Kidney tubule cell (primary cell): ENCODE measurements at regions not wholly inside any gene's neighbourhood (a gene's known extent, or its start where the extent isn't known, plus 50 kb on each side); places are given as distances from the start of the nearest gene placed in this dataset.
"Not testable (repeated sequence)": the region's sequence is repeated elsewhere in the genome, so short reads cannot be mapped to it uniquely, and the experiment has no call there.

Experiments used
- DNase-seq: peaks from one replicate; pipeline ENCODE4 v3.0.0-alpha.2; 2018; ENCODE audit warnings: low spot score

GRCh38 chrX:143935601-143936000 is 51.7 kb downstream of the UBE2NL start:
- DNase-seq, result no peak

- no peak for DNase-seq
Measured at GRCh38 chrX:143940119-143940518, 56.2 kb downstream of the UBE2NL start.

- DNase-seq, result no peak
Measured at GRCh38 chrX:143945171-143945570, 61.3 kb downstream of the UBE2NL start.

- DNase-seq, result no peak
Measured at GRCh38 chrX:143964549-143964948, 80.7 kb downstream of the UBE2NL start.

GRCh38 chrX:143988356-143988755 is 104.5 kb downstream of the UBE2NL start:
- DNase-seq, result peak; percentile 68

GRCh38 chrX:143994206-143994605 is 110.3 kb downstream of the UBE2NL start:
- DNase-seq, result peak; percentile 92

GRCh38 chrX:143998261-143998660 is 114.4 kb downstream of the UBE2NL start:
- DNase-seq, result no peak

- peak; percentile 94 for DNase-seq
Measured at GRCh38 chrX:144006811-144007210, 122.9 kb downstream of the UBE2NL start.

GRCh38 chrX:144040793-144041192 is 156.9 kb downstream of the UBE2NL start:
- DNase-seq, result no peak

- no peak for DNase-seq
Measured at GRCh38 chrX:144042271-144042670, 158.4 kb downstream of the UBE2NL start.

- DNase-seq, result no peak
Measured at GRCh38 chrX:144075432-144075831, 191.6 kb downstream of the UBE2NL start.

- DNase-seq, result peak; percentile 28
Measured at GRCh38 chrX:144082237-144082636, 198.4 kb downstream of the UBE2NL start.

- DNase-seq, result not testable (repeated sequence)
Measured at GRCh38 chrX:144089674-144090073, 205.8 kb downstream of the UBE2NL start.

- DNase-seq, result not testable (repeated sequence)
Measured at GRCh38 chrX:144092116-144092515, 208.2 kb downstream of the UBE2NL start.

- not testable (repeated sequence) for DNase-seq
Measured at GRCh38 chrX:144119490-144119889, 235.6 kb downstream of the UBE2NL start.

GRCh38 chrX:144121566-144121965 is 237.7 kb downstream of the UBE2NL start:
- not testable (repeated sequence) for DNase-seq

GRCh38 chrX:144127570-144128169 is 243.8 kb downstream of the UBE2NL start:
- not testable (repeated sequence) for DNase-seq

GRCh38 chrX:144129511-144129910 is 245.6 kb downstream of the UBE2NL start:
- DNase-seq, result not testable (repeated sequence)

- not testable (repeated sequence) for DNase-seq
Measured at GRCh38 chrX:144130507-144130906, 246.6 kb downstream of the UBE2NL start.

GRCh38 chrX:144131080-144131479 is 247.2 kb downstream of the UBE2NL start:
- DNase-seq, result not testable (repeated sequence)

- DNase-seq, result not testable (repeated sequence)
Measured at GRCh38 chrX:144134448-144135119, 250.7 kb downstream of the UBE2NL start.

GRCh38 chrX:144154474-144154873 is 270.6 kb downstream of the UBE2NL start:
- DNase-seq, result not testable (repeated sequence)

GRCh38 chrX:144185197-144185596 is 301.3 kb downstream of the UBE2NL start:
- not testable (repeated sequence) for DNase-seq

GRCh38 chrX:144188489-144188888 is 304.6 kb downstream of the UBE2NL start:
- not testable (repeated sequence) for DNase-seq
